IPS-20b (cell line): ENCODE measurements at regions not wholly inside any gene's neighbourhood (a gene's known extent, or its start where the extent isn't known, plus 50 kb on each side); places are given as distances from the start of the nearest gene placed in this dataset.

ENCODE experiments used
- H3K27ac ChIP-seq: one replicate; pipeline ENCODE4 v1.5.1; 2013; ENCODE audit warnings: low read length
- H3K27me3 ChIP-seq: 2 replicates; pipeline ENCODE4 v1.6.1; 2013; ENCODE audit warnings: mild to moderate bottlenecking, low read length, inconsistent platforms; ENCODE audit not compliant: insufficient read depth
- H3K36me3 ChIP-seq: 2 replicates; pipeline ENCODE4 v1.6.1; 2013; ENCODE audit warnings: low read depth, mild to moderate bottlenecking, inconsistent platforms, low read length, moderate library complexity; ENCODE audit not compliant: insufficient read depth
- H3K4me1 ChIP-seq: 2 replicates; pipeline ENCODE4 v1.6.1; 2013; ENCODE audit warnings: mild to moderate bottlenecking, control low read depth, inconsistent platforms, low read length, moderate library complexity; ENCODE audit not compliant: insufficient read depth
- H3K4me3 ChIP-seq: 2 replicates; pipeline ENCODE4 v1.5.1; 2013; ENCODE audit warnings: mild to moderate bottlenecking, low read length, inconsistent platforms
- H3K9ac ChIP-seq: 2 replicates; pipeline ENCODE4 v1.6.1; 2013; ENCODE audit warnings: low read depth, mild to moderate bottlenecking, inconsistent platforms, low read length, moderate library complexity
- H3K9me3 ChIP-seq: 2 replicates; pipeline ENCODE4 v1.6.1; 2013; ENCODE audit warnings: mild to moderate bottlenecking, low read depth, low read length, inconsistent platforms; ENCODE audit not compliant: insufficient read depth

DNA sequence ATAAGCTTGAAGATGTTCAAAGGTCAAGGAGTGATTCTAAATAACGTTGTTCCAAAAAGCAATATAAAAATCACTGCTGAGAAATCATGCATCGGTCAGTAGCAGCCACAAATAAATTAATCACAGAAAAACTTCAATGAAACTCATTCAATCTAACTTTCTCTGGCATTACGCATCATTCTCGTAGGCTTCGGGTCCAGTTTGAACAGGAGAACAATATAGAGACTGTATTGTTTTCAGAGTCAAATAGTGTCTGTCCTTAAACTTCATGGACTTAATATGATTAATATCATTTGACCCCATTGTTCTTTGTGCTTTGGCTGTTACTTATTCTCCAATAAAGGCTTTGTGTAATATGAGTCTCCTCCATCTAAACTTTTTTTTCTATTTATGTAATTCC, 200.4 kb downstream of the C6orf118 start:
- H3K9me3 ChIP-seq: peaks cover 5% of the 10 kb centered on the region; the same call in 1 of the 2 replicates
- no peak overlapping the region for H3K9ac ChIP-seq
- H3K4me1 ChIP-seq: no peaks in the 10 kb centered on the region
- no peaks in the 10 kb centered on the region for H3K27me3 ChIP-seq
- H3K36me3 ChIP-seq: no peaks in the 10 kb centered on the region
- H3K27ac ChIP-seq: no peak overlapping the region
- H3K4me3 ChIP-seq: no peak overlapping the region

GRCh38 chr6:165106261-165106660, 203.1 kb downstream of the C6orf118 start:
- H3K36me3 ChIP-seq: no peaks in the 10 kb centered on the region
- H3K9ac ChIP-seq: no peak overlapping the region; the same call in 1 of the 2 replicates
- H3K4me1 ChIP-seq: no peaks in the 10 kb centered on the region
- no peak overlapping the region for H3K27ac ChIP-seq
- peaks cover 11% of the 10 kb centered on the region; the same call in 1 of the 2 replicates for H3K9me3 ChIP-seq
- no peak overlapping the region for H3K4me3 ChIP-seq
- H3K27me3 ChIP-seq: no peaks in the 10 kb centered on the region

- H3K9ac ChIP-seq: no peak overlapping the region
- H3K4me1 ChIP-seq: no peaks in the 10 kb centered on the region
- H3K9me3 ChIP-seq: peaks cover 80% of the 10 kb centered on the region
- H3K4me3 ChIP-seq: no peak overlapping the region
- H3K27ac ChIP-seq: no peak overlapping the region
- H3K36me3 ChIP-seq: no peaks in the 10 kb centered on the region
- no peaks in the 10 kb centered on the region for H3K27me3 ChIP-seq
These were observed 211.2 kb downstream of the C6orf118 start for GRCh38 chr6:165098165-165098564.

GRCh38 chr6:165096868-165097267, 212.5 kb downstream of the C6orf118 start:
- peaks cover 80% of the 10 kb centered on the region for H3K9me3 ChIP-seq
- H3K36me3 ChIP-seq: no peaks in the 10 kb centered on the region
- H3K4me1 ChIP-seq: no peaks in the 10 kb centered on the region
- no peak overlapping the region for H3K27ac ChIP-seq
- H3K9ac ChIP-seq: no peak overlapping the region
- H3K27me3 ChIP-seq: no peaks in the 10 kb centered on the region
- H3K4me3 ChIP-seq: no peak overlapping the region

DNA sequence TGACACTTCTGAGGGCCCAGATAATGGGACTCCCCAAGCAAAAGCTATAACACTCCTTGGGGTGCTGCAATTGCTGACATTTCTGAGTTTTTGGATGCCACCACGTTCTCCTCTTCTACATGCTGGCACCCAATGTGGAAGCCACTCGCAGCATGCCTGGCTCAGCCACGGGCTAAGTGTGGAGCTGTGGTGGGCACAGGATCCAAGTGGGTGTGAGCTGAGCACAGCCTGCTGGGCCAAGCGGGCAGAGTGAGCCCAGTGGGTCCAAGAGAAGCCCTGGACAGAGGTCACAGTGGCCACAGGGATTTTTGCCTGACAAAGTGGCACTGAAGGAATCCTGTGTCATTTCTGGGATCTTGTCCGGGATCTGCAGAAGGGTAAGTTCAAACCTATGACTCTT, 213.2 kb downstream of the C6orf118 start:
- Histone ChIP-seq H3K27ac (no peak overlapping the region), H3K4me1 (no peaks in the 10 kb centered on the region), H3K36me3 (no peaks in the 10 kb centered on the region), H3K4me3 (no peak overlapping the region), H3K27me3 (no peaks in the 10 kb centered on the region), H3K9me3 (peaks cover 78% of the 10 kb centered on the region), H3K9ac (no peak overlapping the region)

DNA sequence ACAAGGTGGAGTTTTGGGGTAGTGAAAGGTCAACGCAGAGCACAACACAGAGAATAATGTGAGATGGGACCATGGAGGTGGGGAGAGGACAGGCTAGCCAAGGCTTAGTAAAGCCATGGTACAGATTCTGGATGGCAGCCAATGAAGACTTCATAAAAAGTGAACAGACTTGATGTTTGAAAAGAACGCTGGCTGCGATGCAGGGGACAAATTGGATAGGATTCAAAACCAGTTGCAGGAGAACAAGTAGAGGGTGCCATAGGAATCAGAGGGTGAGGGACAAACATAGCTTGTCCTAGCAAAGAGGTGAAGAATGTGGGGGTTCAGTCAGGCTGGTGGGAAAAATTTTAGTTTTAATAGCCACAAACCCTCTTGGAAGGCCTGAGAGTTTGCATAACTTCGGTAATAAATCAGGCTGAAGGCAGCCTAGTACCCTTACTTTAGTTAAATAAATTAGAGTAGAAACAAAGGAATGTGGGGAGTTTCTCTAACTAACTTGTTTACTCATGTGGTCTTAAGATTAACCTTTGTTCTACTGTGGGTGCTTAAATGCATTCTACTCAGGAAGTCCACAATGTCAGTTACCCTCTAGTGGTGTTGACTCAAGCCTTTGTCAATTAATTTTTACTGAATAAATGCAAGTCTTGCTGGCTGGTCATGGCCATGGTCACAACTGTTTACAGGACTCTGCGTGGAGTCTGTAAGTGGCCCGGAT, 216.4 kb downstream of the C6orf118 start:
- H3K27ac ChIP-seq: no peak overlapping the region
- H3K9ac ChIP-seq: no peak overlapping the region
- H3K36me3 ChIP-seq: no peaks in the 10 kb centered on the region

GRCh38 chr6:165091121-165091785, 218.2 kb downstream of the C6orf118 start:
- H3K9ac ChIP-seq: no peak overlapping the region
- H3K9me3 ChIP-seq: peaks cover 33% of the 10 kb centered on the region
- H3K27ac ChIP-seq: no peak overlapping the region

More for the DNA sequence above, 216.4 kb downstream of the C6orf118 start:
- H3K4me1 ChIP-seq: no peaks in the 10 kb centered on the region
- no peaks in the 10 kb centered on the region for H3K27me3 ChIP-seq
- H3K9me3 ChIP-seq: peaks cover 49% of the 10 kb centered on the region
- H3K4me3 ChIP-seq: no peak overlapping the region

GRCh38 chr6:165090242-165090641, 219.2 kb downstream of the C6orf118 start:
- Histone ChIP-seq H3K9ac (no peak overlapping the region), H3K4me3 (no peak overlapping the region), H3K27ac (no peak overlapping the region), H3K9me3 (peaks cover 25% of the 10 kb centered on the region), H3K36me3 (no peaks in the 10 kb centered on the region), H3K4me1 (no peaks in the 10 kb centered on the region), H3K27me3 (no peaks in the 10 kb centered on the region)

More at GRCh38 chr6:165091121-165091785, 218.2 kb downstream of the C6orf118 start:
- Histone ChIP-seq H3K4me1 (no peaks in the 10 kb centered on the region), H3K4me3 (no peak overlapping the region), H3K36me3 (no peaks in the 10 kb centered on the region), H3K27me3 (no peaks in the 10 kb centered on the region)

GRCh38 chr6:165086814-165087213, 222.6 kb downstream of the C6orf118 start:
- no peaks in the 10 kb centered on the region for H3K36me3 ChIP-seq
- no peaks in the 10 kb centered on the region for H3K27me3 ChIP-seq
- H3K9ac ChIP-seq: no peak overlapping the region
- H3K4me3 ChIP-seq: no peak overlapping the region
- H3K9me3 ChIP-seq: peaks cover 6% of the 10 kb centered on the region; the same call in 1 of the 2 replicates
- no peak overlapping the region for H3K27ac ChIP-seq
- no peaks in the 10 kb centered on the region for H3K4me1 ChIP-seq

- Histone ChIP-seq H3K4me1 (no peaks in the 10 kb centered on the region), H3K9ac (no peak overlapping the region), H3K36me3 (no peaks in the 10 kb centered on the region), H3K27me3 (no peaks in the 10 kb centered on the region), H3K27ac (no peak overlapping the region), H3K4me3 (no peak overlapping the region), H3K9me3 (peaks cover 7% of the 10 kb centered on the region; the same call in 1 of the 2 replicates)
These were observed 226.8 kb downstream of the C6orf118 start for GRCh38 chr6:165082636-165083035.

DNA sequence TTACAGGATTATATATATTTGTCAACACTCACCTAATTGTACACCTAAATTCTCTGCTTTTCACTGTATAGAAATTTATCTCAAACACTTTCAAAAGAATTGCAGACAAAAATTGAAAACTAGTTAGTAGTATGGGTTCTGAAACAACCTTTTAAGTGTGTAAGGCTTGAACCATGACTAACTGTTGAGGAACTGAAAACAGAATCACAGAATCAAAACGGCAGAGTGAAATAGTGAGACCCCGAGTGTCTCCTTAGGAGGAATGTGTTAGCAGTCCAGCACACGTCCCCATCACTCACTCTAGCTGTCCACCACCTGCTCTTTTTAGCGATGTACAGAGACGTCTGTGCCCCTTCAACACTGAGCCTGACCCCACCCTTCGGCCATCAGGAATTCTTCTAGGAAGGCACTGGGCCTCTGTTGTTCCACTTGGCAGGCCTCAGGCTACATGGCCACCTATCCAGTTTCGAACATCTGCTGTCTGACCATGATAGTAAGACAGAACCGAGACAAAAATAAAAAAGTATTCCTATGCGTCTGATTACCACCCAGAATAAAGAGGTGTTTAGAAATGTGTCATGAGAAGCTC, 227.4 kb downstream of the C6orf118 start:
- H3K4me3 ChIP-seq: no peak overlapping the region
- H3K4me1 ChIP-seq: no peaks in the 10 kb centered on the region
- H3K9ac ChIP-seq: no peak overlapping the region
- no peaks in the 10 kb centered on the region for H3K36me3 ChIP-seq
- H3K9me3 ChIP-seq: peaks cover 7% of the 10 kb centered on the region; the same call in 1 of the 2 replicates
- H3K27ac ChIP-seq: no peak overlapping the region
- H3K27me3 ChIP-seq: no peaks in the 10 kb centered on the region

DNA sequence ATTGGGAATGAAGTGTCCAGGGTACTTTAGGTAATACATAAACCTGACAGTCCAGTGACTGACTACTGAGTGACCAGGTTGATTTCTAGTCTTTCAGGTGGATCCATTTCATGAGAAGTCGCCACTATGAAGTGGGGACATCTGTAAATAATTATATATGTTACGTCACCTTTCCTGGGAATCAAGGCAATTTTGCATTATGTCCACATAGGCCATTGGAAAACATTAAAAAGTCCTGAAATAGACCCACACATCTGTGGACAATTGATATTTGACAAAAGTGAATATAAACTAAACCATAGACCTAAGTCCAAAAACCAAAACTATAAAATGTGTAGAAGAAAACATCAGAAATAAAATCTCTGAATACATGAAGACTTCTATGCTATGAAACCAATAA, 231.5 kb downstream of the C6orf118 start:
- Histone ChIP-seq H3K9ac (no peak overlapping the region), H3K9me3 (peaks cover 7% of the 10 kb centered on the region; the same call in 1 of the 2 replicates), H3K4me3 (no peak overlapping the region), H3K36me3 (no peaks in the 10 kb centered on the region), H3K4me1 (no peaks in the 10 kb centered on the region), H3K27me3 (no peaks in the 10 kb centered on the region), H3K27ac (no peak overlapping the region)
